ENCODE measurements at regions not wholly inside any gene's neighbourhood (a gene's known extent, or its start where the extent isn't known, plus 50 kb on each side); places are given as distances from the start of the nearest gene placed in this dataset.

GRCh38 chr10:89879121-89879520 lies 177.7 kb downstream of the KIF20B start:
- no peak for TF ChIP-seq CTCF (conservative IDR thresholded peaks at IDR 0.05; ENCODE audit: low read length)
- no peak for DNase-seq (ENCODE audit: low read depth)
- H3K4me3 ChIP-seq (ENCODE audit: low read length) = no peak overlapping the region

- no peak overlapping the region for H3K4me3 ChIP-seq (ENCODE audit: low read length)
- DNase-seq (ENCODE audit: low read depth) = no peak
- no peak for TF ChIP-seq CTCF (conservative IDR thresholded peaks at IDR 0.05; ENCODE audit: low read length)
Measured at GRCh38 chr10:89887406-89887805, 186.0 kb downstream of the KIF20B start.

GRCh38 chr10:89887830-89888229 lies 186.4 kb downstream of the KIF20B start:
- TF ChIP-seq CTCF (conservative IDR thresholded peaks at IDR 0.05; ENCODE audit: low read length) = no peak
- H3K4me3 ChIP-seq (ENCODE audit: low read length) = no peak overlapping the region
- peak; percentile 4 for DNase-seq (ENCODE audit: low read depth)

GRCh38 chr10:89888321-89889070 lies 187.1 kb downstream of the KIF20B start:
- H3K4me3 ChIP-seq (ENCODE audit: low read length) = no peak overlapping the region

GRCh38 chr10:89889606-89890005 lies 188.2 kb downstream of the KIF20B start:
- no peak for TF ChIP-seq CTCF (conservative IDR thresholded peaks at IDR 0.05; ENCODE audit: low read length)
- H3K4me3 ChIP-seq (ENCODE audit: low read length) = no peak overlapping the region
- DNase-seq (ENCODE audit: low read depth) = no peak

More at GRCh38 chr10:89888321-89889070, 187.1 kb downstream of the KIF20B start:
- no peak for DNase-seq (ENCODE audit: low read depth)
- TF ChIP-seq CTCF (conservative IDR thresholded peaks at IDR 0.05; ENCODE audit: low read length) = no peak

GRCh38 chr10:89891006-89891535 lies 189.7 kb downstream of the KIF20B start:
- DNase-seq (ENCODE audit: low read depth) = no peak
- TF ChIP-seq CTCF (conservative IDR thresholded peaks at IDR 0.05; ENCODE audit: low read length) = no peak
- no peak overlapping the region for H3K4me3 ChIP-seq (ENCODE audit: low read length)

- DNase-seq (ENCODE audit: low read depth) = no peak
- no peak overlapping the region for H3K4me3 ChIP-seq (ENCODE audit: low read length)
- no peak for TF ChIP-seq CTCF (conservative IDR thresholded peaks at IDR 0.05; ENCODE audit: low read length)
Measured at GRCh38 chr10:89894051-89894450, 192.7 kb downstream of the KIF20B start.
